ENCODE measurements at regions not wholly inside any gene's neighbourhood (a gene's known extent, or its start where the extent isn't known, plus 50 kb on each side); places are given as distances from the start of the nearest gene placed in this dataset.

GRCh38 chr2:11044201-11044600, 111.1 kb upstream of the SLC66A3 start:
- no peak for DNase-seq (ENCODE audit: low read depth)

GRCh38 chr2:11045294-11045693, 110.0 kb upstream of the SLC66A3 start:
- DNase-seq (ENCODE audit: low read depth): no peak

- no peak for DNase-seq (ENCODE audit: low read depth)
Measured at GRCh38 chr2:11048335-11049008, 106.8 kb upstream of the SLC66A3 start.

GRCh38 chr2:11050565-11050964, 104.7 kb upstream of the SLC66A3 start:
- no peak for DNase-seq (ENCODE audit: low read depth)

GRCh38 chr2:11051280-11051679, 104.0 kb upstream of the SLC66A3 start:
- DNase-seq (ENCODE audit: low read depth): no peak

GRCh38 chr2:11053546-11053945, 101.7 kb upstream of the SLC66A3 start:
- no peak for DNase-seq (ENCODE audit: low read depth)

- no peak for DNase-seq (ENCODE audit: low read depth)
Measured at GRCh38 chr2:11054783-11055678, 100.2 kb upstream of the SLC66A3 start.

- no peak for DNase-seq (ENCODE audit: low read depth)
Measured at GRCh38 chr2:11055679-11056215, 99.5 kb upstream of the SLC66A3 start.

- DNase-seq (ENCODE audit: low read depth): no peak
Measured at GRCh38 chr2:11056614-11057013, 98.7 kb upstream of the SLC66A3 start.

- DNase-seq (ENCODE audit: low read depth): no peak
Measured at GRCh38 chr2:11057031-11057430, 98.2 kb upstream of the SLC66A3 start.

GRCh38 chr2:11058129-11058528, 97.1 kb upstream of the SLC66A3 start:
- no peak for DNase-seq (ENCODE audit: low read depth)

GRCh38 chr2:11060376-11061169, 94.7 kb upstream of the SLC66A3 start:
- no peak for DNase-seq (ENCODE audit: low read depth)

GRCh38 chr2:11065833-11066485, 89.3 kb upstream of the SLC66A3 start:
- no peak for DNase-seq (ENCODE audit: low read depth)

- no peak for DNase-seq (ENCODE audit: low read depth)
Measured at GRCh38 chr2:11067221-11068078, 87.8 kb upstream of the SLC66A3 start.

- DNase-seq (ENCODE audit: low read depth): no peak
Measured at GRCh38 chr2:11068079-11068741, 87.1 kb upstream of the SLC66A3 start.

- no peak for DNase-seq (ENCODE audit: low read depth)
Measured at GRCh38 chr2:11068856-11069526, 86.3 kb upstream of the SLC66A3 start.

- no peak for DNase-seq (ENCODE audit: low read depth)
Measured at GRCh38 chr2:11069566-11070185, 85.6 kb upstream of the SLC66A3 start.

GRCh38 chr2:11071211-11071610, 84.1 kb upstream of the SLC66A3 start:
- DNase-seq (ENCODE audit: low read depth): peak; percentile 10

GRCh38 chr2:11071939-11072338, 83.3 kb upstream of the SLC66A3 start:
- no peak for DNase-seq (ENCODE audit: low read depth)

All from T follicular helper cell (primary cell).